GM12865 (cell line): ENCODE measurements at regions not wholly inside any gene's neighbourhood (a gene's known extent, or its start where the extent isn't known, plus 50 kb on each side); places are given as distances from the start of the nearest gene placed in this dataset.

Experiments
- DNase-seq: peaks from one replicate; pipeline ENCODE4 v3.0.0; 2010; ENCODE audit warnings: low read depth
- H3K4me3 ChIP-seq: 2 replicates; pipeline ENCODE4 v1.5.1; 2011; ENCODE audit warnings: mild to moderate bottlenecking, low read depth, low read length, control low read depth
- TF ChIP-seq, protein P1 (sequence below): IDR thresholded peaks from 2 replicates; pipeline ENCODE4 v1.5.1; 2011; ENCODE audit warnings: low read length, control low read depth, low read depth, inconsistent platforms; ENCODE audit not compliant: insufficient read depth; ENCODE audit errors: missing control alignments

DNA sequence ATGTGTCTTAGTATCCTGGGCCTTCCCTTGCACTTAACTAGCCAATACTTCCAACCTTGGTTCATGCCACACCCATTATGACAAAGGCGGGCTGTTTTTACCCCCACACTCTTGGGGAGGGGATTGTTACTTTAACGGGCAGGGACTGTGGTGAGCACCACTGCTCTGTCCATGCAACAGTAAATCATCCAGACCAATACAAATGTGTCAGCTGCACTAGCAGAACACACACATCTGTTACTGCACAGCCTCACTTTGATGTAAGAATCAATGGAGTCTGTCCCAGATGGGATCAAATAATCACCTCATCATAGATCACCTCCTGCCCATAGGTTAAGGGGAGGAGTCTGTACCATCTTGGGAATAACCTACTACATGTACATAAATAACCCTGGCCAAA is 58.1 kb downstream of the NPAP1 start:
- DNase-seq: no peak
- H3K4me3 ChIP-seq: no peak overlapping the region
- TF ChIP-seq, protein P1, sequence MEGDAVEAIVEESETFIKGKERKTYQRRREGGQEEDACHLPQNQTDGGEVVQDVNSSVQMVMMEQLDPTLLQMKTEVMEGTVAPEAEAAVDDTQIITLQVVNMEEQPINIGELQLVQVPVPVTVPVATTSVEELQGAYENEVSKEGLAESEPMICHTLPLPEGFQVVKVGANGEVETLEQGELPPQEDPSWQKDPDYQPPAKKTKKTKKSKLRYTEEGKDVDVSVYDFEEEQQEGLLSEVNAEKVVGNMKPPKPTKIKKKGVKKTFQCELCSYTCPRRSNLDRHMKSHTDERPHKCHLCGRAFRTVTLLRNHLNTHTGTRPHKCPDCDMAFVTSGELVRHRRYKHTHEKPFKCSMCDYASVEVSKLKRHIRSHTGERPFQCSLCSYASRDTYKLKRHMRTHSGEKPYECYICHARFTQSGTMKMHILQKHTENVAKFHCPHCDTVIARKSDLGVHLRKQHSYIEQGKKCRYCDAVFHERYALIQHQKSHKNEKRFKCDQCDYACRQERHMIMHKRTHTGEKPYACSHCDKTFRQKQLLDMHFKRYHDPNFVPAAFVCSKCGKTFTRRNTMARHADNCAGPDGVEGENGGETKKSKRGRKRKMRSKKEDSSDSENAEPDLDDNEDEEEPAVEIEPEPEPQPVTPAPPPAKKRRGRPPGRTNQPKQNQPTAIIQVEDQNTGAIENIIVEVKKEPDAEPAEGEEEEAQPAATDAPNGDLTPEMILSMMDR: no peak

DNA sequence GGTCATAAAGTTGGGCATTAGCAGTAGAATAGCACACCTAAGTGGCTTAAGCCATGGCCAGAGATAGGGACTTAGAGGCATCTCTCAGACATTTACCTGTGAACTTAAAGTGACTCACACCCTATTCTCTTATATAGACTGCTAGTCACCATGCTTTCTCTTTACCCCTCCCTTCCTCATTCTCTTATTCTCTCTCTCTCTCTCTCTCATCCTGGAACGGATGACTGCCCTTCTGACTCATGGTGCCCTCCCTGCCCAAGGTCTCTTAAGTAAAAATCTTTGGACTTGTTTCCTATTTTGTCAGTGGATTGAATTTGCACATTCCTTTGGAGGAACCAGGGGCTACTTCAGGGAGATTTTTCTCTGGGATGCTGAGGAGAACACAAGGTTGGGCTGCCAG is 58.8 kb downstream of the NPAP1 start:
- no peak for DNase-seq
- H3K4me3 ChIP-seq: no peak overlapping the region
- TF ChIP-seq, protein P1: no peak

DNA sequence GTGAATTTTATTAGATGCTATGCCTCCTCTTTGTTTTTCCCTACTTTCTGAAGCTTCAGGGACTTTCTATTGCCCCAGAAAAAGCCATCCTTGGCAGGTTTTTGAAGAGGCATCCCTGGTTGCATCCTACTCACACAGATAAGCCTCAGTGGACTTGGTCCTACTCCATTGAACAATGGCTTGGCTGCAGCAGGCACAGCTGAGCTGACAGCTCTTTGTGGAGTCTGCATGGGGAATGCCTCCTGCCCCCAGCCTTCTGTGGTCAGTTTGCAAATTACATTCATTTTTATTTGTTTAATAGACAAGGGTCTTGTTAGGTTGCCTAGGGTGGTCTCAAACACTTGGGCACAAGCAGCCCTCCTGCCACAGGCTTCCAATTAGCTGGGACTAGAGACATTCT is 69.7 kb downstream of the NPAP1 start:
- no peak overlapping the region for H3K4me3 ChIP-seq
- TF ChIP-seq, protein P1: no peak
- DNase-seq: no peak

DNA sequence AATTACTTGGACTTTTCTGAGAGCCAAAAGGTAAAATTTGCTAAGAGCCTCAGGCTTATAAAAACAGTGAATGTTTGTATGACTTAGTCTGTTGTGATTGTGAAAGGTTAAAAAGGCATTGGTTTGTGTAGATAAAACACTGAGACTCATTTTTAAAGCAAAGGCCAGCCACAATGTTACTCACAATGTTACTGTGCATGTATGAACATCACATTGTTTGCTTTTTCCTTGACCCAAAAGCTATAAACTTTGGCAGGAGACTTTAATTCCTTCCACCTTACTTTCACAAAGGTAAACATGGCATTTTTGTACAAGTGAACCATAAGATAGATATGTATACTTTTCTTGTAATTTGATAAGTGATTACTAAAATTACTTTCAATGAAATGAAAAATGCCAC is 70.5 kb downstream of the NPAP1 start:
- no peak overlapping the region for H3K4me3 ChIP-seq
- TF ChIP-seq, protein P1: no peak
- no peak for DNase-seq

DNA sequence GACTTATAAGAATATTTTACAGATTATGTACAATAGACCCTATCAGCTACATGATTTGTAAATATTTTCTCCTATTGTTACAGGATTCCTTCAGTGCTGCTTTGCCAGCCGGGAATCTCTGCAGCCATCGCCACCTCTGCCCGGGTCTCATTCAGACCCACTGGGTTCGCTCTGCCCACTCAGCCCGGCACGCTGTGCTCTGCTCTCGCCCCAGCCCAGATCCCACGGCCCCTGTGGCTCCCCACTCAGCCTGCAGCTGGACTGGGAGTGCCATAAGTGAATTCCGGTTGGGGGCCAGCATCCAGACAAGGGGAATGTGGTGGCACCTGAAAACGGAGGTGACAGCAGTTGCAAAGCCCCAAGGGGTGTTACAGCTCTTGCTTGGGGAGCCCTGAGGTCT is 71.8 kb downstream of the NPAP1 start:
- H3K4me3 ChIP-seq: no peak overlapping the region
- DNase-seq: no peak
- TF ChIP-seq, protein P1: no peak

DNA sequence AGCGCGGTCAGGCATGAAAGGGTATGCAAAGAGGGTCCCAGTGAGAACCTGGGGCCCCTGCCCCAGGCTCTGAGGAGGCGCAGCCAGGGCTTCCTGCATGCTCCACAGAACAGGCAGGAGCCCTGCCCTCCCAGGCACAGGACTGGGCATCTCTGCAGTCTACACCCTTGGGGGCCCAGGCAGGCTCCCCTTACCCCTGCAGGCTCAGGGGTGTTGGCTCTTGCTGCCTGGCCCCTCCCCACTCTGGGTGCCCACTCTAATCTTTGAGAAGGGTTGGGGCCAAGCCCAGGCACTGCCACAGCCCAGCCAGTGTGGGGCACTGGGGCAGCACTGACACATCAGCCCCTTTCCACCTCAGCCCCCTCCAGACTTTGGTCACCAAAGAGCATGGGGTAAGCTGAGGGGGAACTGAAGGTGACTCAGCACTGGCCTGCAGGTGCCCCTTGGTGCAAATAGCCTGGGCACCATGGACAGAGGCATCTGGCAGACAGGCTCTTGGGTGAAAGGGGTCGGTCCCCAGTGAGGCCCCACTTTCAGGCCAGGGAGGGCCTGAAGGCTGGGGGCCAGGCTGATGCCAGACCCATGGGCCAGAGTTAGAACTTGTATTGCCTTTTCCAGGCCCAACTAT is 73.4 kb downstream of the NPAP1 start:
- DNase-seq: no peak
- no peak overlapping the region for H3K4me3 ChIP-seq
- TF ChIP-seq, protein P1: no peak

DNA sequence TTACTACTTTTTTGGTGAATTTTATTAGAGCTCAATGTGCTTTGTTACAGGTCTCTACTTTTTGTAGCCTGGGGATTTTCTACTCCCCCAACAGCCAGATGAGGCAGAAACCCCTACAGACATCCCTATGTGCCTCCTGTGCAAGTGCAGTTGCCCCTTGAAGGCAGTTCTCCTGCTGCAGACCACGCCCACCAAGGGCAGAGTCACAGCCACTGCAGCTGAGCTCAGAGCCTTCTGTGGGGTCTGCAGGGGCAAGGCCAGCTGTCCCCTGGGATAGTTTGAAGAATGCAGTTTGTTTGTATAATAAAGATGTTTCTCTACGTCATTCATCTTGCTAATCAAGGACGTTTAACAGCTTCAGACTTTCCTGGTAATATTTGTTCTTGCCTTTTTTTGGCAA is 76.8 kb downstream of the NPAP1 start:
- DNase-seq: no peak
- TF ChIP-seq, protein P1: no peak
- H3K4me3 ChIP-seq: no peak overlapping the region
